ENCODE measurements at regions not wholly inside any gene's neighbourhood (a gene's known extent, or its start where the extent isn't known, plus 50 kb on each side); places are given as distances from the start of the nearest gene placed in this dataset.

GRCh38 chrX:953879-954482 lies 258.5 kb downstream of the CRLF2 start:
- TF ChIP-seq CTCF (IDR thresholded peaks at IDR 0.05) (no peak), POLR2A (IDR thresholded peaks at IDR 0.05) (no peak)

All from adrenal gland (tissue), 5 donors.